ENCODE measurements at regions not wholly inside any gene's neighbourhood (a gene's known extent, or its start where the extent isn't known, plus 50 kb on each side); places are given as distances from the start of the nearest gene placed in this dataset.
"Not testable (repeated sequence)": the region's sequence is repeated elsewhere in the genome, so short reads cannot be mapped to it uniquely, and the experiment has no call there.

- not testable (repeated sequence) for H3K36me3 ChIP-seq (ENCODE audit: control insufficient read depth in 4 of 4, insufficient read depth in 3 of 4, low read depth in 1 of 4, low read length in 3 of 4); H3K27me3 ChIP-seq (ENCODE audit: control insufficient read depth in 4 of 4, insufficient read depth in 4 of 4, low read length in 3 of 4); H3K4me3 ChIP-seq (ENCODE audit: low read depth in 1 of 3, low read length in 3 of 3); H3K9ac ChIP-seq (ENCODE audit: low read depth in 1 of 2, low read length in 2 of 2); H3K9me3 ChIP-seq (ENCODE audit: control insufficient read depth in 4 of 4, low read length in 3 of 4); H3K27ac ChIP-seq (ENCODE audit: low read depth in 1 of 2, low read length in 2 of 2); DNase-seq (ENCODE audit: low spot score)
- H3K4me1 ChIP-seq (ENCODE audit: control insufficient read depth in 4 of 4, insufficient read depth in 4 of 4, low read length in 3 of 4): peaks cover 2 to 14% (median 5%) of the 10 kb centered on the region in 4 donors
- TF ChIP-seq HNF4A (conservative IDR thresholded peaks at IDR 0.05): peak; percentile 66 to 84
- TF ChIP-seq RXRA (IDR thresholded peaks at IDR 0.05): peak in 1 of 2 donors; percentile 73
- peak in 1 of 2 donors; percentile 45 for TF ChIP-seq JUND (IDR thresholded peaks at IDR 0.05)
- 38% methylated on average over 2 of the region's 2 CpGs for WGBS
Observed at GRCh38 chr15:44859088-44859487, 97.4 kb upstream of the TERB2 start.

GRCh38 chr15:44860168-44860567 lies 96.3 kb upstream of the TERB2 start:
- H3K4me3 ChIP-seq (ENCODE audit: low read depth in 1 of 3, low read length in 3 of 3); DNase-seq (ENCODE audit: low spot score); H3K9ac ChIP-seq (ENCODE audit: low read depth in 1 of 2, low read length in 2 of 2); H3K27ac ChIP-seq (ENCODE audit: low read depth in 1 of 2, low read length in 2 of 2); H3K9me3 ChIP-seq (ENCODE audit: control insufficient read depth in 4 of 4, low read length in 3 of 4); H3K36me3 ChIP-seq (ENCODE audit: control insufficient read depth in 4 of 4, insufficient read depth in 3 of 4, low read depth in 1 of 4, low read length in 3 of 4); H3K4me1 ChIP-seq (ENCODE audit: control insufficient read depth in 4 of 4, insufficient read depth in 4 of 4, low read length in 3 of 4); H3K27me3 ChIP-seq (ENCODE audit: control insufficient read depth in 4 of 4, insufficient read depth in 4 of 4, low read length in 3 of 4): not testable (repeated sequence)
- TF ChIP-seq HNF4A (conservative IDR thresholded peaks at IDR 0.05) (peak in 1 of 2 donors; percentile 33), RXRA (IDR thresholded peaks at IDR 0.05) (peak in 1 of 2 donors; percentile 13)
- WGBS: 66% methylated on average over 2 of the region's 2 CpGs

- H3K9ac ChIP-seq (ENCODE audit: low read depth in 1 of 2, low read length in 2 of 2): no peak overlapping the region
- H3K27ac ChIP-seq (ENCODE audit: low read depth in 1 of 2, low read length in 2 of 2): no peak overlapping the region
- no peaks in the 10 kb centered on the region for H3K27me3 ChIP-seq (ENCODE audit: control insufficient read depth in 4 of 4, insufficient read depth in 4 of 4, low read length in 3 of 4)
- TF ChIP-seq RXRA (IDR thresholded peaks at IDR 0.05) (no peak), SP1 (IDR thresholded peaks at IDR 0.05) (no peak), TAF1 (conservative IDR thresholded peaks at IDR 0.05) (no peak), MAX (IDR thresholded peaks at IDR 0.05) (peak; percentile 22), HNF4A (conservative IDR thresholded peaks at IDR 0.05) (peak in 1 of 2 donors; percentile 55)
- no peaks in the 10 kb centered on the region for H3K9me3 ChIP-seq (ENCODE audit: control insufficient read depth in 4 of 4, low read length in 3 of 4)
- DNase-seq (ENCODE audit: low spot score): no peak
- 72% methylated on average over 14 of the region's 14 CpGs for WGBS
- H3K4me3 ChIP-seq (ENCODE audit: low read depth in 1 of 3, low read length in 3 of 3): no peak overlapping the region
- peaks cover 0 to 8% (median 3%) of the 10 kb centered on the region in 4 donors for H3K4me1 ChIP-seq (ENCODE audit: control insufficient read depth in 4 of 4, insufficient read depth in 4 of 4, low read length in 3 of 4)
- H3K36me3 ChIP-seq (ENCODE audit: control insufficient read depth in 4 of 4, insufficient read depth in 3 of 4, low read depth in 1 of 4, low read length in 3 of 4): no peaks in the 10 kb centered on the region
Observed at GRCh38 chr15:44861439-44861910, 95.0 kb upstream of the TERB2 start.

- no peak for TF ChIP-seq CTCF (IDR thresholded peaks at IDR 0.05; ENCODE audit: low read depth, low read length, missing input control)
- TF ChIP-seq FOXA2 (IDR thresholded peaks at IDR 0.05): no peak
- no peak for TF ChIP-seq YY1 (IDR thresholded peaks at IDR 0.05)
- TF ChIP-seq EGR1 (IDR thresholded peaks at IDR 0.05; ENCODE audit: low read depth in 2 of 2): no peak
- TF ChIP-seq MAX (IDR thresholded peaks at IDR 0.05): no peak
- no peak for TF ChIP-seq RXRA (IDR thresholded peaks at IDR 0.05)
- no peak for TF ChIP-seq NR2F2 (IDR thresholded peaks at IDR 0.05)
- no peak for TF ChIP-seq REST (IDR thresholded peaks at IDR 0.05)
- Histone ChIP-seq H3K4me3 (ENCODE audit: low read depth in 1 of 3, low read length in 3 of 3) (no peak overlapping the region), H3K9me3 (ENCODE audit: control insufficient read depth in 4 of 4, low read length in 3 of 4) (no peaks in the 10 kb centered on the region), H3K9ac (ENCODE audit: low read depth in 1 of 2, low read length in 2 of 2) (no peak overlapping the region), H3K36me3 (ENCODE audit: control insufficient read depth in 4 of 4, insufficient read depth in 3 of 4, low read depth in 1 of 4, low read length in 3 of 4) (no peaks in the 10 kb centered on the region), H3K27ac (ENCODE audit: low read depth in 1 of 2, low read length in 2 of 2) (no peak overlapping the region), H3K4me1 (ENCODE audit: control insufficient read depth in 4 of 4, insufficient read depth in 4 of 4, low read length in 3 of 4) (peaks cover 0 to 8% (median 3%) of the 10 kb centered on the region in 4 donors), H3K27me3 (ENCODE audit: control insufficient read depth in 4 of 4, insufficient read depth in 4 of 4, low read length in 3 of 4) (no peaks in the 10 kb centered on the region)
- WGBS: 98% methylated on average over 6 of the region's 6 CpGs
- DNase-seq (ENCODE audit: low spot score): no peak
Observed at GRCh38 chr15:44861917-44862316, 94.6 kb upstream of the TERB2 start.

- 68% methylated on average over 1 of the region's 1 CpG for WGBS
- H3K4me3 ChIP-seq (ENCODE audit: low read depth in 1 of 3, low read length in 3 of 3); H3K4me1 ChIP-seq (ENCODE audit: control insufficient read depth in 4 of 4, insufficient read depth in 4 of 4, low read length in 3 of 4); H3K27me3 ChIP-seq (ENCODE audit: control insufficient read depth in 4 of 4, insufficient read depth in 4 of 4, low read length in 3 of 4); H3K27ac ChIP-seq (ENCODE audit: low read depth in 1 of 2, low read length in 2 of 2); H3K9me3 ChIP-seq (ENCODE audit: control insufficient read depth in 4 of 4, low read length in 3 of 4); DNase-seq (ENCODE audit: low spot score); H3K9ac ChIP-seq (ENCODE audit: low read depth in 1 of 2, low read length in 2 of 2); H3K36me3 ChIP-seq (ENCODE audit: control insufficient read depth in 4 of 4, insufficient read depth in 3 of 4, low read depth in 1 of 4, low read length in 3 of 4): not testable (repeated sequence)
Observed at GRCh38 chr15:44862866-44863265, 93.6 kb upstream of the TERB2 start.

All from liver (tissue), 8 donors.